DMS 273 (cell line): ENCODE measurements at regions not wholly inside any gene's neighbourhood (a gene's known extent, or its start where the extent isn't known, plus 50 kb on each side); places are given as distances from the start of the nearest gene placed in this dataset.
"Not testable (repeated sequence)": the region's sequence is repeated elsewhere in the genome, so short reads cannot be mapped to it uniquely, and the experiment has no call there.

ENCODE experiments used
- DNase-seq: peaks from one replicate; lab custom pipeline; 2025; ENCODE audit not compliant: unreplicated experiment; lab: John Stamatoyannopoulos, UW

GRCh38 chr2:95764966-95765365, 173.2 kb downstream of the TRIM43 start:
- DNase-seq, result not testable (repeated sequence)

DNA sequence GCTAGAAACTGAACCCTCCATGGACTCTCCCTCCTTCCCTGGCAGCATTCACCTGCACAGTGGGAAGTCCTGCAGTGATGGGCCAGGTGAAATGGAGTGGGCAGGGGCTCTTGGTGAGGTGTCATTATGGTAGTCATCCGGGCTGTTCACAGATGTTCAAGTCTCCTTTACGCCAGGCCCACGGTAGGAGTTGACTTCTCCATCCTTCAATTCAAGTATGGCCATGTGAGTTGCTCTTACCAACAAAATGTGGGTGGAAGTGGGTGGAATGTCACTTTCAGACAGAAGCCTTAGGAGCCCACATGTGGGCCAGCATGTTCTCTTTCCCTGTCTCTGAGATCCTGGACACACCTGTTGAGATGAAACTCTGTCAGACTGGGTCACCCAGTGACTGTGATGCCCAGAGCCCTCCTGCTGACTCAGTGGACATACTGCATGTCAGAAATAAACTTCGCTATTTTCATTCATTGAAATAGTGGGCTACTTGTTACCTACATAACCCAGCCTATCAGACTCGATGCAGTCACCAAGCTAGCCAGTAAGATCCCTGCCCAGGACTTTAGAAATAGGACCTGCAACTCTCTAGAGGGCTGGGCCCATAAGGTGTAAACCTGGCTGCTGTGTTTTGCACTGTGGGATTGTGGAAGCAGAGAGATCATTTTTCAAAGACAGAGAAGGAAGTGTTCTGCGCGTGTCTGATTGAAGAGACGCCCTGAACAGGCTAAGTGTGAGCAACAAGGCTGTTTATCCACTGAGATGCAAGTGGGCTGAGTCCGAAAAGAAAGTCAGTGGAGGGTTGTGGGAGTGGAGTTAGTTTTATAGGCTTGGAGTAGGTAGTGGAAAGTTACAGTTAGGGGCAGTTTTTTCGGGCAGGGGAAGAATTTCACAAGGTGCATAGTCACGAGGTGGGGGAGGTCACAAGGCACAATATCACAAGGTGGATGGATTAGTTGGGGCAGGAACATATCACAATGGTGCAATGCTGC, 174.4 kb downstream of the TRIM43 start:
- not testable (repeated sequence) for DNase-seq

- DNase-seq, result not testable (repeated sequence)
These were observed 175.7 kb downstream of the TRIM43 start for GRCh38 chr2:95767531-95767930.

GRCh38 chr2:95767950-95768349, 176.1 kb downstream of the TRIM43 start:
- DNase-seq, result not testable (repeated sequence)

DNA sequence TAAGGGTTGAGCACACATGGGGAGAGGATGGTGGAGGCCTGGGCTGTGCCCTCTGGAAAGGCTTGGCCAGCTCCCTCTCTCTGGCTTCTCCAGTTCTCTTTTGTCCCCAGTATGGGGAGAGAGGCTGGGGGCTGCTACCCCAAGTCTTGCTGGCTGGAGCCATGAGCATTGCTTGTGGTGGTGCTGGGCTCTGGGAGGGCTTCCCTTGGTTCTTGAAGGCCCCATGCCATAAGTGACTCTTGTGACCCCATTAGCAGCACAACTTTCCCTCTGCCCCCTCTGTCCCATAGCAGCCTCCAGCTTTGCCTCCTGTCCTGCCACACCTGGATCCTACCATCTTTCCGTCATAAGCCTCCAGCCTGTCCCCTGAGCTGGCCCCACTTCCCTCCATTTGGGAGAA, 177.5 kb downstream of the TRIM43 start:
- not testable (repeated sequence) for DNase-seq

GRCh38 chr2:95770726-95771125, 178.9 kb downstream of the TRIM43 start:
- DNase-seq, result not testable (repeated sequence)

DNA sequence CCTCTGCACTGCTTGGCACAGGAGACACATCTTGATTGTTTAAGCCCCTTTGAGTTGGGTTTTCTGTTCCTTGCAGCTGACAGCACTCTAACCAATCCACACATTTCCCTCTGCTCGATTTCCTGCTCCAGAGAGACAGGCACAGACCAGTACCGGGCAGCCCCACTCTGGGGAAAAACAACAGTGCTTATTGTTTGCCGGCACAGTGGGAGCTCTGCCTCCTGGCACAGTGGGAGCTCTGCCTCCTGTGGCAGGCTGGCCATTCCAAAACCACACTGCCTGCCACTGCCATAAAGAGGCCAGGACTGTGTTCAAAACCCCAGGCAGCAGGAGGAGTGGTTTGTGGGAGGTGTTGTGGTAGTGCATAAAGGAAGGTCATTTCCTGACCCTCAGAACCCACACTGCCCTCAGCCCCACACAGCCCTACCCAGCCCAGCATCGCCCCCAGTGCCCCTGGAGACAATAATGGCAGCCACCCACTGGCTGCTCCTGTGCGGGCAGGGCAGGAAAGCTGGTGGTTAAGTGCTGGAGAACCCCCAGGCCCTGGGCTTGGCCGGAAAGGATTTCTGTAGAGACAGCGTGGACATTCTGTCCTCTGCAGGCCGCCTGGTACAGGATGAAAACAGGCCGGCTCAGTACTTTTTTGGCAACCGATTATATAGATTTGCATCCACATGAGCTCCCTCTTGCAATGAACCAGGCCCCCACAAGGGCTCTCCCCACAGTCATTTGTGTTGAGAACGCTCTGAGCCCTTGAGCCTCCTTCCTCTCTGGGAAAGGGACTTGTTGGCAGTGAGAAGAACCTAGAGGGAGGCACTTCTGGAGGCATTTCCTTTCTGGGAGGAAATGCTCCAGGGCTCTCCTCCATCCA, 182.8 kb downstream of the TRIM43 start:
- not testable (repeated sequence) for DNase-seq

DNA sequence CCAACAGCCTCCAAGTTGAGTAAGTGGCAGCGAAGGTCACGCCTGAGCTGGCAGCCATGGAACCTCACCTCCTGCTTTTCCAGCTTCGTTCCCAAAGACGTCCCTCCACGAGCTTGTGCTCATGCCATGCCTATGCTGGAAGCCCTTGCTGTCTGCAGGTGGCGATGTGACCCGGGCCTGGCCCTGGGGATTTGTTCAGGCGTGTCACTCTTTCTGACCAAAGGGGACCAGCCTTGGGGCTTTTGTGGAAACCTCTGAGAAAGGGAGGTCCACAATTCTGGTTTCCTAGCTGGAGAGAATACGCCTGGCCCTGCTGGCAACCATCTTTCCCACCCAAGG, 183.4 kb downstream of the TRIM43 start:
- not testable (repeated sequence) for DNase-seq
